ENCODE measurements at regions not wholly inside any gene's neighbourhood (a gene's known extent, or its start where the extent isn't known, plus 50 kb on each side); places are given as distances from the start of the nearest gene placed in this dataset.
"Not testable (repeated sequence)": the region's sequence is repeated elsewhere in the genome, so short reads cannot be mapped to it uniquely, and the experiment has no call there.

DNA sequence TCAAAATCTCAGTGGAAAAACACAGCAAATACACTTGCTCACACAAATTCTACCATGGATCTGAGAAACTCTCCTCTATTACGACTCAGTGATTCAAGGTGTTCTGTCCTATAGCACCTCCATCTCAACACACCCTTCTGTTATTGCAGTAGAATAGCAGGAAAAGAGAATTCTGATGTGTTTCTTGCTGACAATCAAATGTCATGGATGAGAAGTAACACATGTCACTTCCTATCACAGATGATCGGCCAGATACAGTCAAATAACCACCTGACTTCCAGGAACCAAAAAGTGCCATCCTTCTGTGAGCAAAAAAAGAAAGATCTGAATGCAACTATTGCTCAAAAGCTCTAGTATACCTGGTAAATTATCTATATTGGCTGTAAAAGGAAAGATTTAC, 734.2 kb upstream of the GBE1 start:
- no peak for DNase-seq

DNA sequence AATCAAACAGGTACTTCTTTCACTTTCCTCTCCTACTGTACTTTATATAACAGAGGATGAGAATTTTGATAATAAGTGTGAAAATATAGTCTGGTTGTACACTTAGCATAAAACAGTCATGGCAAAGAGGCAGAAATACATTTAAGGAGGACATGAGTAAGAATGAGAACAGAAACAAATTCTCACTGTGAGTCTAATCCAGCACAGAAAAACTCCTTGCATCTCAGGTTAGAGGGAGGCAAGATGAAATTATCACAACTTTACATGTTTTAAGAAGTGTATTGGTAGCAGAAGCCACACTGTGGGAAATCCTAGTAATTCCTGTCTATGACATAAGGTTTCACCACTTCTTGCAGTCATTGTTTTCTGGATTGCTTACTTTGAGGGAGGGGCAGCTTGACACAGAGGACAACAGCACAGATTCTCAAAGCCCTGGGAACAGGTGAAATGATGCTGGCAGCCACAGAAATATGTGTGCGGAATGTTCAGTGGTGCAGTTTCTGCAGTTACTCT, 733.6 kb upstream of the GBE1 start:
- DNase-seq, result no peak

GRCh38 chr3:82493858-82494257, 732.4 kb upstream of the GBE1 start:
- DNase-seq, result no peak

GRCh38 chr3:82475306-82475705, 713.9 kb upstream of the GBE1 start:
- no peak for DNase-seq

GRCh38 chr3:82474711-82475110, 713.3 kb upstream of the GBE1 start:
- DNase-seq, result no peak

- no peak for DNase-seq
These were observed 712.6 kb upstream of the GBE1 start for GRCh38 chr3:82473864-82474541.

- DNase-seq, result no peak
These were observed 705.6 kb upstream of the GBE1 start for GRCh38 chr3:82467051-82467450.

DNA sequence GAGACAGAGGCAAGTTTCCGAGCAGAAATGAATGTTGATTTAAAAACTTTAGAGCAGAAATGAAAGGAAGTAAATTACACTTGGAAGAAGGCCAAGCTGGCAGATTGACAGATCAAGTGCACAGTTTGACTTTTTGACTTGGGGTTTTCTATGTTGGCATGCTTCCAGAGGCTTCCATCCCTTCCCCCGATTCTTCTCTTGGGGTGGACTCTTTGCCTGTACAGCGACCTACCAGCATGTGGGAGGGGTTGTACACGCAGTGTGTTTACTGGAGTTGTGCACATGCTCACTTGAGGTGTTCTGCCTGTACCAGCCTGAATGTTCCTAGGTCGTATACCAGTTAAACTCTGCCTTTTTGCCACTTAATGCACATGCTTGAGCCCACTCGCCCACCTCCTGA, 701.5 kb upstream of the GBE1 start:
- no peak for DNase-seq

DNA sequence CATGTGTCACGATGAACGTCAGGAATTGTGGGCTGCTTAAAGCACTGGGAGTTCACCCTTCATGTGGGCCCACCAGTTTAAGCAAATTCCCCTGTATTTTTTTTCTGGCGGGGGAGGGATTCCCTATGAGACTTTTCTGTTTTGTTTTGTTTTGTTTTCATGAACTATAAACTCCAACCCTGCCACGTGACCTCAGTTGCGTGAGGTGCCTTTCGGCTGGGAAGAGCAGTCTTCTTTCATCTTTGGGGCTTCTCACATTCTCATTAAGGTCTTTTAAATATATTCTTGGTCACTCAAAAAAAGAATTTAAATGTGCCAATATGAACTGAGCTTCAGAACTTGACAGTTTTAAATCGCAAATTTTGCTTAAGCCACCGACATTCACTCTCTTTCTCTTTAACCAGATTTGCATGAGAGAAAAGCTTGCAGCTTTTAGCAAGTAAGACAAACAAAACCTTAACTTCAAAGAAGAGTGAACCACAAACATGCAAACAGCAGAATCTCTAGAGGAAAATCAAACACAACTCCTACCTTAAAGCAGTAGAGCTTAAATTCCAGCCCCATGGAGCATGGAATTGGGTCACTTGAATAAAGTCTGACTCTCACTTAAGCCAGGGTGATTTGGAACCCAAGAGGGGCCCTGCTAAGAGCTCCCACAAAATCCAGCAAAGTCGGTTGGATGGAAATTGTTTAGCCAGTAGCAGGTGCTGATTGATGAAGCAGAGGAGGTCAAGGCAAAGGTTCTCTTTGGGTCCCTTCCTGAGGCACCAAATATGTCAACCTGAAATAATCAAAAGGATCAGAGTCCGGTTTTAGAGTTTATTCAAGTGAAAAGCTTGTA, 699.8 kb upstream of the GBE1 start:
- no peak for DNase-seq

GRCh38 chr3:82448320-82448719, 686.9 kb upstream of the GBE1 start:
- no peak for DNase-seq

DNA sequence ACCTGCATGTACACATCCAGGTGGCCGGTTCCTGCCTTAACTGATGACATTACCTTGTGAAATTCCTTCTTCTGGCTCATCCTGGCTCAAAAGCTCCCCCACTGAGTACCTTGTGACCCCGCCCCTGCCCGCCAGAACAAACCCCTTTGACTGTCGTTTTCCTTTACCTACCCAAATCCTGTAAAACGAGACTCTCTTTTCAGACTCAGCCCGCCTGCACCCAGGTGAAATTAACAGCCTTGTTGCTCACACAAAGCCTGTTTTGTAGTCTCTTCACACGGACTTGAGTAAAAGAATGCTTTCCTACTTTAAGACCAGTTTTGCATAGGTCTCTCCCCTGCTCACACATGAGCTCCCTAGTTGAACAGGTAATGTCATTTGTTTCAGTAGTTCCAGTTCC, 667.4 kb upstream of the GBE1 start:
- not testable (repeated sequence) for DNase-seq

- no peak for DNase-seq
These were observed 662.5 kb upstream of the GBE1 start for GRCh38 chr3:82424031-82424339.

DNA sequence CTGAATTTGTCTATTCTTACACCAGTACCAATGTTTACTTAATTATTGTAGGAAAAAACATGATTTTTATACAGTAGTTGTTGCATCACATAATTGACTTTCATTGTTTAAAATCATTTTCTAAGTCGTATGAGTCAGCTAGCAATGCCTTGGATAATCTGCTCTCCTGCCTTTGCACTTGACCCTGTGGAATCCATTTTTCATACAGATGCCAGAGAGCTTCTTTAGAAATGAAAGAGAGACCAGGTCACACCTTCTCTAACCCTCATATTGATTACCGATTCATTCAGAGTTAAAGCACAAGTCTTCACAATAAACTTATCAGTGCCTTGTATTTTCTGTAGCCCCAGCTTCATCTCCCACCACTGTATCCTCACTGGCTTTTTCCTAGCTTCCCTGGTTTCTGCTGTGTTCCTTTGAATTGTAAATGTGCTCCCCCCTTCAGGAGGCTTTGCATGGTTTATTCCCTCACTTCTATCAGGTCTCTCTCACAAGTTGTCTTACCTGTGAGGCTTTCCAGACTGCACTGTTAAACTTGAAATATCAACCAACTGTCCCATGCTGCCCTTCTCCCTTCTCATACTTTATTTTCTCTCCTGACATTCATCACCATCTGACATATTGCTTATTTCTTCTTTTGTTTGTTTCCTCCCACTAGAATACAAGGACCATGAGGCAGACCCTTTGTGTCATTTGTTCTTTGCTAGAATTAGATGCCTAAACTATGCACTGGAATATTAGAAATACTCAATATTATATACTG, 662.0 kb upstream of the GBE1 start:
- DNase-seq, result no peak

DNA sequence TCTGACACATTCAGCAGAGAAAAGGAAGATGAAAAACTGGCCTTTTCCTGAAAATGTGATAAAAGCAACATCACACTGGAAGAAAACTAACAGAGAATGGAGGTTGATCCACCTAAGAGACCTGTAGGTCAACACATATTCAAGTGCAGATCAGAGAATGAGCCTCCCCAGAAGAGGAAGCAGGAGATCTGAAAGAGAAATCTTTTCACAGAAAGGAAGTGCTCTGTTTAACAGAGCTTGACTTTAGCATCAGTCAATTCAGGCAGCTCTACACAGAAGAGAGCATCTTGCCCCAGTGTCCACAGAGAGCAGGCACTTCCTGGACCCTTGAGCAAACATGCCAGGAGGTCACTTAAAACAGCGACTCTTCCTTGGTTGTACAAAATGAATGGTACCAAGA, 655.4 kb upstream of the GBE1 start:
- DNase-seq, result no peak

DNA sequence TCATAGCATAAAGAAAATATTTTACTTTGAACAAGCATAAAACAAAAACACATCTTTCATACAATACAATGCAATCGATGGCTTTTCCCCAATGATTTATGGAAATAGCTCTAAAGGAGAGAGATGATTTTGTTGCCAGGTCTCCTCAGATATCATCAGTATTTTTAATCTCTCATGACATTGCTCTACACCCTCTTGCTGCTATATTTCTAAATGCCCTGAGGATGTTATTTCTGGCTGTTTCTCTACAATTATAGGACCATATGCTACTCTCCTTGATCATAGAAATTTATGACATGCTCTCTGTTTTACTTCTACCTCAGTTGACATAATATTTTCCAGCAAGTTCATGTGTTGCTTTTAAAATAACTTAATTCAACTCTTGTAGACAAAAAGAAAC, 654.9 kb upstream of the GBE1 start:
- no peak for DNase-seq

GRCh38 chr3:82413171-82413570, 651.7 kb upstream of the GBE1 start:
- DNase-seq, result no peak

DNA sequence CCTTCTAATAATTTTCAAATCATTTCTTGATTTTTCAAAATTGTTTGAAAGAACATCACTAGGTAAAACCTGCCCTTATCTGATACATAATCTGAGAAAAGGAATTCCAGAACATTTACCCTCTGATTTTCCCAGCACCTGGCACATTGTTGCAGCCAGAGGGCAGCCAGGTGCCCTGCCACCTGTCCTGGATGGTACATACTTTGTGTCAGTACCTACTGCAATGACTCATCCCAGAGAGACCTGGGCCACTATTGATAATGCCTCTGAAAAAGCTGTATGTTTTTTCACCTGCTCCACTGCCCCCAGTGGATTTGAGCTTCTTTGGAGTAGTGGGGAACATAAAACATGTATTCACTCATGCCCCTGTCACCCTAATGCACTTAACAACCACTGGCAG, 648.9 kb upstream of the GBE1 start:
- no peak for DNase-seq

DNA sequence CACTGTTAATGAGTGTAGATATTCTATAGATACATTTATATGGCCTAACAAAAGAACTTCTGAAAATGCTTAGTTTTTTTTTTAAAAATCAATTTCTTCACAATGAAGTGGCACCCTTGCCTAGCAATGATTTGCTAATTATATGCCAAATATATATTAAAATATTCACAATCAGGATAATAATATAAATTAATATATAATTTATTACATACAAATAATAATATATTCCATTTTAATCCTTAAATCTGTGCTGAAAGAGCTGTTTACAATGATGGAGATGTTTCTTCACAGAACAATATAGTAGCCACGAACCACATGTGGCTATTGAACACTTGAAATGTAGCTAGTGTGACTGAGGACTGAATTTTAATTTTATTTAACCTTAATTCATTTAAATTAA, 648.4 kb upstream of the GBE1 start:
- no peak for DNase-seq

GRCh38 chr3:82392203-82392775, 630.8 kb upstream of the GBE1 start:
- DNase-seq, result no peak

DNA sequence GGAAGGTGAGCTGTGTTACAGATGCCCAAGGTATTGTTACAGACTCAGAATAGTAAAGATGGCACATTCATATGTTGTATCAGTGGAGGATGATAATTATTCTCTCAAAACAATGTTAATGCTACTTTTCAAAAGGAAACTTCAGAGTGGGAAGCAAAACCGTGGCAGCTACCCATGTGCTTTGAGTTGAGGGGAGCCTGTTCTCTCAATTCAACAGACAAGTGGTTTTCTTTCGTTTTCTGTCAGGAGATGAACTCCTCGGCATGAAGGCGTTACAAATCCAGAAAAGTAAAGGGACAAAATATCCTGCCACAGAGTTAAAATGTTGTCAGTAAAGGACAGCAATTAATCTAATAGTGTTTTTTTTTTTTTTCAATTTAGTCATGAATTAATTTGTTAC, 629.4 kb upstream of the GBE1 start:
- DNase-seq, result no peak

GRCh38 chr3:82386647-82387046, 625.2 kb upstream of the GBE1 start:
- no peak for DNase-seq

- DNase-seq, result no peak
These were observed 622.7 kb upstream of the GBE1 start for GRCh38 chr3:82384181-82384580.

DNA sequence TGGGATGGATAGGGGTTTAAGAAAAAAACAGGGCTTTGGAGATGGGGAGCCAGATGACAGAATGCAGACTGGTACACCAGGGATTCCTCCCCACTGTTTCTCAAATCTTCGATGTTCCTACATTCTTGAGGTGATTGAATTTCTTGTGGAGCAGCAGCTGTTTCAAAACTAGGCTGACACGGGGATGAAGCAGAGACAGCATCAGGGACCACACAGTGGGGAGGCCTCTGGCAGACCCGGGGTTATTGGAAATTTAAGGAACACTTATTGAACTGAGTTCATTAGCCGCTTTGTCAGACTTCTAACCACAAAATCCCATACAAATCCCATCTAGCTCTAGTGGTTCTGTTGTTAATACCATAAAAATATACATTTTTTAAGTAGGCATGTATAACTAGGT, 621.4 kb upstream of the GBE1 start:
- no peak for DNase-seq

- DNase-seq, result no peak
These were observed 616.9 kb upstream of the GBE1 start for GRCh38 chr3:82378392-82378791.
